OCI-LY1 (cell line): ENCODE measurements at regions not wholly inside any gene's neighbourhood (a gene's known extent, or its start where the extent isn't known, plus 50 kb on each side); places are given as distances from the start of the nearest gene placed in this dataset.
"Not testable (repeated sequence)": the region's sequence is repeated elsewhere in the genome, so short reads cannot be mapped to it uniquely, and the experiment has no call there.

ENCODE experiments used
- EZH2 ChIP-seq: fragments of 200-600 bp; sonication (generic), shearing (Covaris generic); IDR thresholded peaks from 2 replicates; pipeline ENCODE4 v1.8.0; 2017; ENCODE audit warnings: borderline replicate concordance, mixed run types, mild to moderate bottlenecking, antibody characterized with exemption, low read length, moderate library complexity, mixed read lengths
- TF ChIP-seq, protein P1 (sequence below): fragments of 200-600 bp; sonication (generic), shearing (Covaris generic); IDR thresholded peaks from 2 replicates; pipeline ENCODE4 v1.5.1; 2017; ENCODE audit warnings: mild to moderate bottlenecking, antibody characterized with exemption, low read length, moderate library complexity, mixed read lengths

DNA sequence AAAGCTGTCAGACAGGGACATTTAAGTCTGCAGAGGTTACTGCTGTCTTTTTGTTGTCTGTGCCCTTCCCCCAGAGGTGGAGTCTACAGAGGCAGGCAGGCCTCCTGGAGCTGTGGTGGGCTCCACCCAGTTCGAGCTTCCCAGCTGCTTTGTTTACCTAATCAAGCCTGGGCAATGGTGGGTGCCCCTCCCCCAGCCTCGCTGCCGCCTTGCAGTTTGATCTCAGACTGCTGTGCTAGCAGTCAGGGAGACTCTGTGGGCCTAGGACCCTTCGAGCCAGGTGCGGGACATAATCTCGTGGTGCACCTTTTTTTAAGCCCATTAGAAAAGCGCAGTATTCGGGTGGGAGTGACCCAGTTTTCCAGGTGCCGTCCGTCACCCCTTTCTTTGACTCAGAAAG lies 384.2 kb upstream of the SYNCRIP start:
- TF ChIP-seq, protein P1, sequence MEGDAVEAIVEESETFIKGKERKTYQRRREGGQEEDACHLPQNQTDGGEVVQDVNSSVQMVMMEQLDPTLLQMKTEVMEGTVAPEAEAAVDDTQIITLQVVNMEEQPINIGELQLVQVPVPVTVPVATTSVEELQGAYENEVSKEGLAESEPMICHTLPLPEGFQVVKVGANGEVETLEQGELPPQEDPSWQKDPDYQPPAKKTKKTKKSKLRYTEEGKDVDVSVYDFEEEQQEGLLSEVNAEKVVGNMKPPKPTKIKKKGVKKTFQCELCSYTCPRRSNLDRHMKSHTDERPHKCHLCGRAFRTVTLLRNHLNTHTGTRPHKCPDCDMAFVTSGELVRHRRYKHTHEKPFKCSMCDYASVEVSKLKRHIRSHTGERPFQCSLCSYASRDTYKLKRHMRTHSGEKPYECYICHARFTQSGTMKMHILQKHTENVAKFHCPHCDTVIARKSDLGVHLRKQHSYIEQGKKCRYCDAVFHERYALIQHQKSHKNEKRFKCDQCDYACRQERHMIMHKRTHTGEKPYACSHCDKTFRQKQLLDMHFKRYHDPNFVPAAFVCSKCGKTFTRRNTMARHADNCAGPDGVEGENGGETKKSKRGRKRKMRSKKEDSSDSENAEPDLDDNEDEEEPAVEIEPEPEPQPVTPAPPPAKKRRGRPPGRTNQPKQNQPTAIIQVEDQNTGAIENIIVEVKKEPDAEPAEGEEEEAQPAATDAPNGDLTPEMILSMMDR: not testable (repeated sequence)
- TF ChIP-seq EZH2: not testable (repeated sequence)
